Ovary (tissue), 3 donors: ENCODE measurements at regions not wholly inside any gene's neighbourhood (a gene's known extent, or its start where the extent isn't known, plus 50 kb on each side); places are given as distances from the start of the nearest gene placed in this dataset.

Source experiments
- POLR2A ChIP-seq: fragments of 450-650 bp; IDR thresholded peaks from one replicate; pipeline ENCODE4 v1.6.1; 2017; ENCODE audit warnings: antibody characterized with exemption, mild to moderate bottlenecking, moderate library complexity
- TF ChIP-seq, protein P1 (sequence below), 3 donors: fragments of 450-650 bp in 2 of 3; fragments of 200-600 bp in 1 of 3; IDR thresholded peaks; one replicate each; pipeline versions ENCODE4 v1.5.1 to v1.8.0; 2016 to 2022; ENCODE audit warnings: antibody characterized with exemption in 3 of 3, mild to moderate bottlenecking in 1 of 3
- donor health status: DM: no; HTN: no; CAD: no.

DNA sequence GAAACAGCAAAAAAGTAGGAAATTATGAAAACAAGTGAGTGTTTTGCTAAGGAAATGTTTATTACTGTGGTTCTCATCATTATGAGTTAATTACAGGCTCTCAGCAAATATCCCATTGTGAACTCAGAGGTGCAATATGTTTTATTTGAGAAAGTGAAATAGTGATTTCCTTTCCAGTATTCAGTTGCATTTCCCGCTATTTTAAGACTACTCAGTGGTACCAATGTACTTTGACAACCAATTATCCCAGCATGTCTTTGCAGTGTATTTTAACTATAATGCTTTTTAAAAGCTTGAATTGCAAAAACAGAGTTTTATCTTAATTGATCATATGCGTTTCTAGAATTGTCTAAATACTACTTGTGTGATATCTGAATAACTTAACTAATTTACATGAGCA, 383.8 kb upstream of the TENM3 start:
- TF ChIP-seq, protein P1, sequence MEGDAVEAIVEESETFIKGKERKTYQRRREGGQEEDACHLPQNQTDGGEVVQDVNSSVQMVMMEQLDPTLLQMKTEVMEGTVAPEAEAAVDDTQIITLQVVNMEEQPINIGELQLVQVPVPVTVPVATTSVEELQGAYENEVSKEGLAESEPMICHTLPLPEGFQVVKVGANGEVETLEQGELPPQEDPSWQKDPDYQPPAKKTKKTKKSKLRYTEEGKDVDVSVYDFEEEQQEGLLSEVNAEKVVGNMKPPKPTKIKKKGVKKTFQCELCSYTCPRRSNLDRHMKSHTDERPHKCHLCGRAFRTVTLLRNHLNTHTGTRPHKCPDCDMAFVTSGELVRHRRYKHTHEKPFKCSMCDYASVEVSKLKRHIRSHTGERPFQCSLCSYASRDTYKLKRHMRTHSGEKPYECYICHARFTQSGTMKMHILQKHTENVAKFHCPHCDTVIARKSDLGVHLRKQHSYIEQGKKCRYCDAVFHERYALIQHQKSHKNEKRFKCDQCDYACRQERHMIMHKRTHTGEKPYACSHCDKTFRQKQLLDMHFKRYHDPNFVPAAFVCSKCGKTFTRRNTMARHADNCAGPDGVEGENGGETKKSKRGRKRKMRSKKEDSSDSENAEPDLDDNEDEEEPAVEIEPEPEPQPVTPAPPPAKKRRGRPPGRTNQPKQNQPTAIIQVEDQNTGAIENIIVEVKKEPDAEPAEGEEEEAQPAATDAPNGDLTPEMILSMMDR (IDR thresholded peaks at IDR 0.05) = no peak
- no peak for TF ChIP-seq POLR2A
